Natural killer cell (primary cell): ENCODE measurements at regions not wholly inside any gene's neighbourhood (a gene's known extent, or its start where the extent isn't known, plus 50 kb on each side); places are given as distances from the start of the nearest gene placed in this dataset.
A peak's percentile ranks its signal among the peaks of the same experiment; 100 is the strongest.

Experiments used
- ATAC-seq, 3 donors: fragments of 150-1000 bp in 2 of 3; fragments of 200-7000 bp in 1 of 3; cut with Tn5 transposase; 1 replicate in 1 of 3; 2 replicates in 2 of 3; pipeline ENCODE4 v1.10.0; 2021; ENCODE audit warnings: mild to moderate bottlenecking in 2 of 3, moderate library complexity in 2 of 3
- DNase-seq, 2 donors: peaks; one replicate each; pipeline versions ENCODE4 v3.0.0 to v3.0.0-alpha.2; 2013 to 2021; ENCODE audit warnings: mixed read lengths in 1 of 2
- H3K27ac ChIP-seq: one replicate; pipeline ENCODE4 v1.5.1; 2013; ENCODE audit warnings: mild to moderate bottlenecking, low read length
- H3K27me3 ChIP-seq: one replicate; pipeline ENCODE4 v1.6.1; 2013; ENCODE audit warnings: low read length; ENCODE audit not compliant: control insufficient read depth, insufficient read depth
- H3K36me3 ChIP-seq: one replicate; pipeline ENCODE4 v1.6.1; 2013; ENCODE audit warnings: low read length; ENCODE audit not compliant: control insufficient read depth, insufficient read depth
- H3K4me1 ChIP-seq: one replicate; pipeline ENCODE4 v1.6.1; 2013; ENCODE audit warnings: low read length; ENCODE audit not compliant: control insufficient read depth, insufficient read depth
- H3K4me3 ChIP-seq: one replicate; pipeline ENCODE4 v1.5.1; 2013; ENCODE audit warnings: low read length
- H3K9me3 ChIP-seq: one replicate; pipeline ENCODE4 v1.6.1; 2013; ENCODE audit warnings: low read length; ENCODE audit not compliant: control insufficient read depth, insufficient read depth
- H3K27ac Mint-ChIP-seq, 2 donors: one replicate each; pipeline ENCODE4 v1.8.0; 2022; ENCODE audit warnings: mild to moderate bottlenecking in 2 of 2, mixed read lengths in 2 of 2, moderate library complexity in 1 of 2
- H3K27me3 Mint-ChIP-seq, 2 donors: one replicate each; pipeline ENCODE4 v1.8.0; 2022; ENCODE audit warnings: low read depth in 2 of 2, mixed read lengths in 2 of 2
- H3K36me3 Mint-ChIP-seq: one replicate; pipeline ENCODE4 v1.8.0; 2022; ENCODE audit warnings: mixed read lengths
- H3K4me1 Mint-ChIP-seq, 2 donors: one replicate each; pipeline ENCODE4 v1.8.0; 2022; ENCODE audit warnings: mixed read lengths in 2 of 2
- H3K4me3 Mint-ChIP-seq: one replicate; pipeline ENCODE4 v1.8.0; 2022; ENCODE audit warnings: mild to moderate bottlenecking, moderate library complexity, mixed read lengths
- H3K9me3 Mint-ChIP-seq, 2 donors: one replicate each; pipeline ENCODE4 v1.8.0; 2022; ENCODE audit warnings: mixed read lengths in 2 of 2
- WGBS: methylation state at CpG from one replicate; pipeline ENCODE4 v1.1.7; 2013; ENCODE audit warnings: missing lambda C conversion rate; ENCODE audit not compliant: insufficient coverage; 5-methylcytosine and 5-hydroxymethylcytosine counted together
- intact Hi-C: fragments of 100-400 bp; cut with micrococcal nuclease; formaldehyde crosslinking; loops from one replicate; pipeline ENCODE4 v1.14.2; 2022
- TF ChIP-seq, protein P1 (sequence below): fragments of 200-600 bp; IDR thresholded peaks from one replicate; pipeline ENCODE4 v1.8.0; 2022; ENCODE audit warnings: antibody characterized with exemption

DNA sequence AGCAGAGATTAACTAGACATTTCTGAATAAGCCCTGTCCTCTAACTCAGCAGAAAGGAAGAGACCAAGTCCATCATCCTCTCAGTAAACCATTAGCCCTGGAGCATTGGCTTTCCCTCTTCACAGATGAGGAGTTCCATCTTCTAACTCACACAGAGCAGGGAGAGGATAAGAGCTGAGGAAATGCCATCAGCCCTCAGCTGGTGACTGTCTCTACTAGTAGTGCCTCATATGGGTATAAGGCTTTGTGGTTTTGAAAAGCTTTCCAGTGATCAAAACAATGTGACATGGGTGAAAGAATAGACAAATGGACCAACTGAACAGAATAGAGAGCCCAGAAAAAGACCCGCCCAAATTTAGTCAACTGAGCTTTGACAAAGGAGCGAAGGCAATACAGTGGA, 197.2 kb upstream of the NUDT4 start:
- H3K9me3 Mint-ChIP-seq = no peaks in the 10 kb centered on the region
- ATAC-seq (no peak), DNase-seq (no peak)
- peaks cover 10 to 18% of the 10 kb centered on the region in 2 donors for H3K4me1 Mint-ChIP-seq
- Histone ChIP-seq H3K27me3 (no peaks in the 10 kb centered on the region), H3K9me3 (no peaks in the 10 kb centered on the region), H3K4me3 (no peak overlapping the region), H3K27ac (no peak overlapping the region), H3K36me3 (no peaks in the 10 kb centered on the region), H3K4me1 (peaks cover 9% of the 10 kb centered on the region)
- no peak overlapping the region for H3K4me3 Mint-ChIP-seq
- intact Hi-C loops = no loop called here
- no peaks in the 10 kb centered on the region for H3K27me3 Mint-ChIP-seq
- 88% methylated on average over 2 of the region's 2 CpGs for WGBS
- no peak overlapping the region for H3K27ac Mint-ChIP-seq
- TF ChIP-seq, protein P1, sequence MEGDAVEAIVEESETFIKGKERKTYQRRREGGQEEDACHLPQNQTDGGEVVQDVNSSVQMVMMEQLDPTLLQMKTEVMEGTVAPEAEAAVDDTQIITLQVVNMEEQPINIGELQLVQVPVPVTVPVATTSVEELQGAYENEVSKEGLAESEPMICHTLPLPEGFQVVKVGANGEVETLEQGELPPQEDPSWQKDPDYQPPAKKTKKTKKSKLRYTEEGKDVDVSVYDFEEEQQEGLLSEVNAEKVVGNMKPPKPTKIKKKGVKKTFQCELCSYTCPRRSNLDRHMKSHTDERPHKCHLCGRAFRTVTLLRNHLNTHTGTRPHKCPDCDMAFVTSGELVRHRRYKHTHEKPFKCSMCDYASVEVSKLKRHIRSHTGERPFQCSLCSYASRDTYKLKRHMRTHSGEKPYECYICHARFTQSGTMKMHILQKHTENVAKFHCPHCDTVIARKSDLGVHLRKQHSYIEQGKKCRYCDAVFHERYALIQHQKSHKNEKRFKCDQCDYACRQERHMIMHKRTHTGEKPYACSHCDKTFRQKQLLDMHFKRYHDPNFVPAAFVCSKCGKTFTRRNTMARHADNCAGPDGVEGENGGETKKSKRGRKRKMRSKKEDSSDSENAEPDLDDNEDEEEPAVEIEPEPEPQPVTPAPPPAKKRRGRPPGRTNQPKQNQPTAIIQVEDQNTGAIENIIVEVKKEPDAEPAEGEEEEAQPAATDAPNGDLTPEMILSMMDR = no peak
- no peaks in the 10 kb centered on the region for H3K36me3 Mint-ChIP-seq

DNA sequence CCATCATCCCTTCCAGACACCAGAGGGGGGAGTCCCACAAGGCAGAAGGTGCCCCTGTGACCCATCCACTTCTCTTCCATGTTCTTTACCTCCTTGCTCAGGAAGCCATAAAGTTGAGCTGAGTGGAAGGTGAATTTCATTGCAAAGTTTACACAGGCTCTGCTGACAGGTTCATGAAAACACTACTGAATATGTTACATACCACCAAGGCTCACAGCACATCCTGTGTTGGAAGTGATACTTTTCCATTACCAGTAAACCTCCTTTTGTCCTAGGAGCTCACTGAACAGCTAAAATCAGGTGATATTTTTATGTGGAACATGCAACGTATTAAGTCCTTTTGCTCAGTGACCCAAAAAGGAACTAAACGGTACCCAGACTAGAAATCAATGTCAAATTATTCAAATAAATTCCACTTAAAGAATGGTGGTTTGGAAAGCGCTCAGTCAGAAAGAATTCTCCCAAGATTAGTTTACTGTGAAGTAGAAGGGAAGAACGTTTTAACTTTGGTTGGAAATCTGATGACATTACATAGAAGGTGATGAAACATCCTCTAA, 196.2 kb upstream of the NUDT4 start:
- Mint-ChIP-seq H3K4me3 (no peak overlapping the region), H3K9me3 (no peaks in the 10 kb centered on the region), H3K27ac (no peak overlapping the region), H3K36me3 (no peaks in the 10 kb centered on the region), H3K27me3 (no peaks in the 10 kb centered on the region), H3K4me1 (peaks cover 10 to 20% of the 10 kb centered on the region in 2 donors)
- WGBS = 50% methylated on average over 1 of the region's 4 CpGs
- H3K4me1 ChIP-seq = peaks cover 9% of the 10 kb centered on the region
- H3K27ac ChIP-seq = no peak overlapping the region
- DNase-seq (no peak), ATAC-seq (no peak)
- H3K36me3 ChIP-seq = no peaks in the 10 kb centered on the region
- H3K9me3 ChIP-seq = no peaks in the 10 kb centered on the region
- no peaks in the 10 kb centered on the region for H3K27me3 ChIP-seq
- TF ChIP-seq, protein P1 = no peak
- intact Hi-C loops = no loop called here
- H3K4me3 ChIP-seq = no peak overlapping the region

DNA sequence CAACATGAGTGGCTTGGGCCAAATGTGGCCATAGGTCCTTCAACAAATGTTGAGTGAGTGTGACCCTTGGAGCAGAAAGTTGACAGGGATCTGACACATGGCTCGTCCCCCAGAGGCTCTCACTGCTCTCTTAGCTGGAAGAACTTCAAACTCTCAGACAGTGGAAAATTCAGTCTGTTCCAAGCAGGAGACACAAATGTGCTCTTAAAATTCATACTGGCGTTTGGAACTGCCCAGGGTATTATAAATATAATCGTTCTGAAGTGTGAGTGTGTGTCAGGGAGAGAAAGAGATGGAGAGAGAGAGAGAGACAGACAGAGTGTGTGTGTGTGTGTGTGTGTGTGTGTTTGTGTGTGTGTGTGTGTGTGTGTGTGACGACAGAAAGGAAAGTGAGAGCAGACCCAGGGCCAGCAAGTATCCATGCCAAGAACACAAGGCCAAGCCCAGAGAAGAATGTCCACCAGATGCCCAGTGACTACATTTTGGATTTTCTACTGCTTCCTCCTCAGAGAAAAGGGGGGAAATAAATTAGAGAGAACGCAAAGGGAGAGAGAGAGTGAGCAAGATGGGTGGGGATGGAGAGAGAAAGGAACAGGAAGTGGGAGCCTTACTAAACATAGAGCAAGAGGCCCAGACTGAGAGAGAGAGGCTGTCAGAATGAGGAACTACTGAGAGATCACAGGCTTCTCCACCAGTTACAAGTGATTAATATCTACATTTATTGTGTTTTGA, 193.6 kb upstream of the NUDT4 start:
- Mint-ChIP-seq H3K36me3 (no peaks in the 10 kb centered on the region), H3K27me3 (no peaks in the 10 kb centered on the region), H3K4me1 (peaks cover 10 to 20% of the 10 kb centered on the region in 2 donors), H3K27ac (peak overlapping the region in 1 of 2 donors; percentile 65), H3K9me3 (no peaks in the 10 kb centered on the region), H3K4me3 (peak overlapping the region; percentile 5)
- no peaks in the 10 kb centered on the region for H3K9me3 ChIP-seq
- peak; percentile 34 to 79 (median 56) for ATAC-seq
- peak overlapping the region; percentile 22 for H3K27ac ChIP-seq
- H3K27me3 ChIP-seq = no peaks in the 10 kb centered on the region
- peaks cover 9% of the 10 kb centered on the region for H3K4me1 ChIP-seq
- intact Hi-C loops = no loop called here
- TF ChIP-seq, protein P1 = no peak
- WGBS = 36% methylated on average over 5 of the region's 5 CpGs
- no peak overlapping the region for H3K4me3 ChIP-seq
- no peaks in the 10 kb centered on the region for H3K36me3 ChIP-seq
- peak in 1 of 2 donors; percentile 10 for DNase-seq
